PFSK-1 (cell line): ENCODE measurements at regions not wholly inside any gene's neighbourhood (a gene's known extent, or its start where the extent isn't known, plus 50 kb on each side); places are given as distances from the start of the nearest gene placed in this dataset.

Experiments used
- FOXP2 ChIP-seq: optimal IDR thresholded peaks from 2 replicates; pipeline ENCODE3; 2011; ENCODE audit warnings: borderline replicate concordance, control low read depth, inconsistent platforms; ENCODE audit not compliant: insufficient read depth; ENCODE audit errors: extremely low read length, extremely low read depth
- POLR2AphosphoS5 ChIP-seq: IDR thresholded peaks from 2 replicates; pipeline ENCODE4 v1.6.1; 2012; ENCODE audit warnings: low read depth, mild to moderate bottlenecking, control low read depth, low read length, moderate library complexity
- REST ChIP-seq, 2 experiments: IDR thresholded peaks; 2 replicates each; pipeline versions ENCODE4 v1.6.1 to v1.8.0; 2011 to 2012; ENCODE audit warnings: low read depth in 2 of 2, low read length in 2 of 2, control low read depth in 1 of 2, inconsistent platforms in 1 of 2, mild to moderate bottlenecking in 1 of 2, moderate library complexity in 1 of 2; ENCODE audit not compliant: insufficient read depth in 1 of 2
- SIN3A ChIP-seq: IDR thresholded peaks from 2 replicates; pipeline ENCODE4 v1.6.1; 2012; ENCODE audit warnings: mild to moderate bottlenecking, low read length, moderate library complexity, borderline replicate concordance; ENCODE audit not compliant: insufficient read depth
- TAF1 ChIP-seq: IDR thresholded peaks from 2 replicates; pipeline ENCODE4 v1.6.1; 2012; ENCODE audit warnings: low read length, control low read depth, borderline replicate concordance; ENCODE audit not compliant: insufficient read depth

GRCh38 chr1:4048921-4049320 lies 148.8 kb upstream of the C1orf174 start:
- TF ChIP-seq POLR2AphosphoS5 (no peak), REST (IDR thresholded peaks at IDR 0.05; ENCODE audit: insufficient read depth in 1 of 2, low read depth in 2 of 2, low read length in 2 of 2) (no peak), TAF1 (no peak), SIN3A (no peak), FOXP2 (no peak)

GRCh38 chr1:4050998-4051397 lies 150.9 kb upstream of the C1orf174 start:
- no peak for TF ChIP-seq POLR2AphosphoS5
- no peak for TF ChIP-seq SIN3A
- TF ChIP-seq TAF1: no peak
- TF ChIP-seq REST (IDR thresholded peaks at IDR 0.05; ENCODE audit: insufficient read depth in 1 of 2, low read depth in 2 of 2, low read length in 2 of 2): no peak
- TF ChIP-seq FOXP2: no peak

GRCh38 chr1:4052657-4053056 lies 152.6 kb upstream of the C1orf174 start:
- TF ChIP-seq REST (IDR thresholded peaks at IDR 0.05; ENCODE audit: insufficient read depth in 1 of 2, low read depth in 2 of 2, low read length in 2 of 2) (no peak), TAF1 (no peak), SIN3A (no peak), POLR2AphosphoS5 (no peak), FOXP2 (no peak)

GRCh38 chr1:4053160-4053748 lies 153.2 kb upstream of the C1orf174 start:
- TF ChIP-seq SIN3A (no peak), FOXP2 (no peak), REST (IDR thresholded peaks at IDR 0.05; ENCODE audit: insufficient read depth in 1 of 2, low read depth in 2 of 2, low read length in 2 of 2) (no peak), POLR2AphosphoS5 (no peak), TAF1 (no peak)

- TF ChIP-seq POLR2AphosphoS5 (no peak), FOXP2 (no peak), TAF1 (no peak), SIN3A (no peak), REST (IDR thresholded peaks at IDR 0.05; ENCODE audit: insufficient read depth in 1 of 2, low read depth in 2 of 2, low read length in 2 of 2) (no peak)
Measured at GRCh38 chr1:4053774-4054173, 153.7 kb upstream of the C1orf174 start.
